ENCODE measurements at regions not wholly inside any gene's neighbourhood (a gene's known extent, or its start where the extent isn't known, plus 50 kb on each side); places are given as distances from the start of the nearest gene placed in this dataset.

- intact Hi-C loops (cut with micrococcal nuclease): no loop called here
- no peaks in the 10 kb centered on the region for H3K27me3 Mint-ChIP-seq
- H3K4me1 Mint-ChIP-seq: peaks cover 10% of the 10 kb centered on the region
- CTCF ChIA-PET: no interaction called here
- no peaks in the 10 kb centered on the region for H3K36me3 Mint-ChIP-seq (ENCODE audit: low read depth)
- POLR2A ChIA-PET: no interaction called here
- ATAC-seq (ENCODE audit: low read depth) (no peak), DNase-seq (no peak)
- H3K4me3 Mint-ChIP-seq: no peak overlapping the region
- H3K9me3 Mint-ChIP-seq: no peaks in the 10 kb centered on the region
- no peak overlapping the region for H3K27ac Mint-ChIP-seq
- TF ChIP-seq, protein P1, sequence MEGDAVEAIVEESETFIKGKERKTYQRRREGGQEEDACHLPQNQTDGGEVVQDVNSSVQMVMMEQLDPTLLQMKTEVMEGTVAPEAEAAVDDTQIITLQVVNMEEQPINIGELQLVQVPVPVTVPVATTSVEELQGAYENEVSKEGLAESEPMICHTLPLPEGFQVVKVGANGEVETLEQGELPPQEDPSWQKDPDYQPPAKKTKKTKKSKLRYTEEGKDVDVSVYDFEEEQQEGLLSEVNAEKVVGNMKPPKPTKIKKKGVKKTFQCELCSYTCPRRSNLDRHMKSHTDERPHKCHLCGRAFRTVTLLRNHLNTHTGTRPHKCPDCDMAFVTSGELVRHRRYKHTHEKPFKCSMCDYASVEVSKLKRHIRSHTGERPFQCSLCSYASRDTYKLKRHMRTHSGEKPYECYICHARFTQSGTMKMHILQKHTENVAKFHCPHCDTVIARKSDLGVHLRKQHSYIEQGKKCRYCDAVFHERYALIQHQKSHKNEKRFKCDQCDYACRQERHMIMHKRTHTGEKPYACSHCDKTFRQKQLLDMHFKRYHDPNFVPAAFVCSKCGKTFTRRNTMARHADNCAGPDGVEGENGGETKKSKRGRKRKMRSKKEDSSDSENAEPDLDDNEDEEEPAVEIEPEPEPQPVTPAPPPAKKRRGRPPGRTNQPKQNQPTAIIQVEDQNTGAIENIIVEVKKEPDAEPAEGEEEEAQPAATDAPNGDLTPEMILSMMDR (IDR thresholded peaks at IDR 0.05): no peak
These were observed 123.1 kb downstream of the ATXN3L start for GRCh38 chrX:13196782-13197181.

GRCh38 chrX:13195340-13195739, 124.5 kb downstream of the ATXN3L start:
- Mint-ChIP-seq H3K4me1 (peaks cover 10% of the 10 kb centered on the region), H3K9me3 (no peaks in the 10 kb centered on the region), H3K4me3 (no peak overlapping the region), H3K27me3 (no peaks in the 10 kb centered on the region), H3K27ac (no peak overlapping the region), H3K36me3 (ENCODE audit: low read depth) (no peaks in the 10 kb centered on the region)
- ATAC-seq (ENCODE audit: low read depth): no peak
- POLR2A ChIA-PET: no interaction called here
- TF ChIP-seq, protein P1 (IDR thresholded peaks at IDR 0.05): no peak
- intact Hi-C loops (cut with micrococcal nuclease): no loop called here
- CTCF ChIA-PET: no interaction called here
- no peak for DNase-seq

DNA sequence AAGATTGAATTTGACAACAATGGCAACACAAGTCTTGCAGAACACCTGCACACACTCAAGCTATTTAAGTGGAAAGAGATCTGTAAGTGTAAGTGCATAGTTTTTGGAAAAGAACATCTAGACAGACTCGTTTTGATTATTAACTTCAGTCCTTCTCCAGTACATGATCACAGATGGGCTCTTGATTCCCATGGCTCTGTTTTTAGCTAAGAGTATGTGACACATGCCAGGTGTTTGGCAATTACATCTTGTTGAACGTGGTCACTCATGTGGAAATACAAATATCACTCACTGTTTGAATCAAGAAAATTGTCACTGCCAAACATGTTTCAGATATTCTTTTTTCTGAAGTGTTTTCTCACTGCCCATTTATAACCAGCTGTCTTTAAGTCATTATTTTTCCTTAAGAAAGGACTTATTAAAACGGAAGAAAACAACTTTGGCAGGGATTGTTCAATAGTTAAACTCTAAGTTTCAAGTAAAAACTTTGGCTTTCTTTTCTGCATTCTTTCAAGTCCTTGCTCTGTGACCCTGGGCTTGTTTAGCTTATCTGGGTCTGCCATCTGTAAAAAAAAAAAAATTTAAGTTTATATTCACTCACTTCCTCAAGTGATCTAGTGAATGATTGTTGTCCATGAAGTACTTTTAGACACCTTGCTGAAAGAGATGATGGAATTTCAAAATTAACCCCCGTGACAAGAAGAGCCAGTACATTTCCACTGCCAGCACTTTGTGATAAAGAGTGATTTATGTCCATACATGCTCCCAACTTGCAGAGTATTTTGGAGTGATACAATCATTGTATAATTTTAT, 125.4 kb downstream of the ATXN3L start:
- Mint-ChIP-seq H3K9me3 (no peaks in the 10 kb centered on the region), H3K27me3 (no peaks in the 10 kb centered on the region), H3K27ac (no peak overlapping the region), H3K4me3 (no peak overlapping the region), H3K4me1 (peaks cover 10% of the 10 kb centered on the region), H3K36me3 (ENCODE audit: low read depth) (no peaks in the 10 kb centered on the region)
- ATAC-seq (ENCODE audit: low read depth) (no peak), DNase-seq (no peak)
- ChIA-PET CTCF (no interaction called here), POLR2A (interaction anchor here (0.6 to 0.8 kb wide), 2 partner anchors 12 to 63 kb away, joined by 3 to 4 read pairs; no protein-coding TSS in a partner anchor)
- intact Hi-C loops (cut with micrococcal nuclease): no loop called here
- TF ChIP-seq, protein P1 (IDR thresholded peaks at IDR 0.05): no peak

GRCh38 chrX:13190051-13190450, 129.8 kb downstream of the ATXN3L start:
- Mint-ChIP-seq H3K27me3 (no peaks in the 10 kb centered on the region), H3K4me3 (no peak overlapping the region), H3K36me3 (ENCODE audit: low read depth) (no peaks in the 10 kb centered on the region), H3K27ac (no peak overlapping the region), H3K9me3 (no peaks in the 10 kb centered on the region), H3K4me1 (peaks cover 7% of the 10 kb centered on the region)
- ChIA-PET CTCF (no interaction called here), POLR2A (no interaction called here)
- no peak for DNase-seq
- intact Hi-C loops (cut with micrococcal nuclease): no loop called here
- TF ChIP-seq, protein P1 (IDR thresholded peaks at IDR 0.05): no peak
- no peak for ATAC-seq (ENCODE audit: low read depth)

- ChIA-PET POLR2A (no interaction called here), CTCF (no interaction called here)
- H3K27me3 Mint-ChIP-seq: no peaks in the 10 kb centered on the region
- no peaks in the 10 kb centered on the region for H3K9me3 Mint-ChIP-seq
- ATAC-seq (ENCODE audit: low read depth): no peak
- H3K36me3 Mint-ChIP-seq (ENCODE audit: low read depth): no peaks in the 10 kb centered on the region
- peaks cover 5% of the 10 kb centered on the region for H3K4me1 Mint-ChIP-seq
- intact Hi-C loops (cut with micrococcal nuclease): loop anchor here (10.0 kb wide), 1 partner anchor 65 kb away; no protein-coding TSS in a partner anchor
- DNase-seq: no peak
- no peak overlapping the region for H3K4me3 Mint-ChIP-seq
- TF ChIP-seq, protein P1 (IDR thresholded peaks at IDR 0.05): no peak
- H3K27ac Mint-ChIP-seq: no peak overlapping the region
These were observed 130.5 kb downstream of the ATXN3L start for GRCh38 chrX:13189380-13189779.
